ENCODE measurements at regions not wholly inside any gene's neighbourhood (a gene's known extent, or its start where the extent isn't known, plus 50 kb on each side); places are given as distances from the start of the nearest gene placed in this dataset.

- H2AFZ ChIP-seq (ENCODE audit: insufficient read depth, low read depth, low read length, poor library complexity, severe bottlenecking) = no peak overlapping the region
- no peaks in the 10 kb centered on the region for H3K9me3 ChIP-seq (replicated peaks in 1 of 2; ENCODE audit: control insufficient read depth in 1 of 2, insufficient read depth in 1 of 2, low read length in 2 of 2)
- no CpG with 5 or more reads among the region's 1 CpG for WGBS (ENCODE audit: insufficient coverage)
- peak overlapping the region in 1 of 3 experiments; percentile 39 for H3K4me3 ChIP-seq (replicated peaks in 1 of 3; ENCODE audit: low read depth in 2 of 3, low read length in 3 of 3)
- H3K27me3 ChIP-seq (ENCODE audit: control insufficient read depth in 2 of 2, insufficient read depth in 2 of 2, low read length in 2 of 2) = no peaks in the 10 kb centered on the region
- Mint-ChIP-seq H3K27me3 (ENCODE audit: low read depth in 3 of 3) (peaks cover 0 to 2% (median 0%) of the 10 kb centered on the region in 3 donors), H3K9me3 (no peaks in the 10 kb centered on the region), H3K4me3 (peak overlapping the region in 1 of 2 donors; percentile 72), H3K36me3 (no peaks in the 10 kb centered on the region), H3K4me1 (peaks cover 84% of the 10 kb centered on the region), H3K27ac (peak overlapping the region in 6 of 7 donors; percentile 51 to 92 (median 88))
- H4K20me1 ChIP-seq (ENCODE audit: insufficient read depth, low read length) = no peaks in the 10 kb centered on the region
- TF ChIP-seq CTCF (IDR thresholded peaks at IDR 0.05) = no peak
- H3K27ac ChIP-seq (ENCODE audit: low read depth in 1 of 2, low read length in 2 of 2) = peak overlapping the region in 1 of 2 donors; percentile 65
- H3K9ac ChIP-seq (ENCODE audit: insufficient read depth, low read length, poor library complexity, severe bottlenecking) = no peak overlapping the region
- no peak for DNase-seq
- intact Hi-C loops (cut with micrococcal nuclease) = loop anchor here in 1 of 2 donors (10.0 kb wide), 1 partner anchor 45 kb away; no protein-coding TSS in a partner anchor
- peaks cover 80 to 85% of the 10 kb centered on the region in 2 donors for H3K4me1 ChIP-seq (ENCODE audit: control insufficient read depth in 1 of 2, insufficient read depth in 2 of 2, low read length in 2 of 2)
- H3K36me3 ChIP-seq (replicated peaks in 1 of 2; ENCODE audit: control insufficient read depth in 1 of 2, insufficient read depth in 2 of 2, low read length in 2 of 2) = no peaks in the 10 kb centered on the region
- H3K4me2 ChIP-seq (replicated peaks; ENCODE audit: extremely low read depth, low read length, poor library complexity, severe bottlenecking) = peak overlapping the region; percentile 43
- no peaks in the 10 kb centered on the region for H3K79me2 ChIP-seq (ENCODE audit: insufficient read depth, low read length)
These were observed 155.6 kb downstream of the AQP4 start for GRCh38 chr18:26709897-26710296.

- Histone ChIP-seq H3K79me2 (ENCODE audit: insufficient read depth, low read length) (no peaks in the 10 kb centered on the region), H3K4me3 (replicated peaks in 1 of 3; ENCODE audit: low read depth in 2 of 3, low read length in 3 of 3) (peak overlapping the region in 1 of 3 experiments; percentile 27), H2AFZ (ENCODE audit: insufficient read depth, low read depth, low read length, poor library complexity, severe bottlenecking) (no peak overlapping the region), H3K9ac (ENCODE audit: insufficient read depth, low read length, poor library complexity, severe bottlenecking) (no peak overlapping the region), H3K27me3 (ENCODE audit: control insufficient read depth in 2 of 2, insufficient read depth in 2 of 2, low read length in 2 of 2) (no peaks in the 10 kb centered on the region), H3K9me3 (replicated peaks in 1 of 2; ENCODE audit: control insufficient read depth in 1 of 2, insufficient read depth in 1 of 2, low read length in 2 of 2) (no peaks in the 10 kb centered on the region), H3K27ac (ENCODE audit: low read depth in 1 of 2, low read length in 2 of 2) (peak overlapping the region in 1 of 2 donors; percentile 65), H3K4me1 (ENCODE audit: control insufficient read depth in 1 of 2, insufficient read depth in 2 of 2, low read length in 2 of 2) (peaks cover 77 to 79% of the 10 kb centered on the region in 2 donors), H3K4me2 (replicated peaks; ENCODE audit: extremely low read depth, low read length, poor library complexity, severe bottlenecking) (peak overlapping the region; percentile 29), H4K20me1 (ENCODE audit: insufficient read depth, low read length) (no peaks in the 10 kb centered on the region), H3K36me3 (replicated peaks in 1 of 2; ENCODE audit: control insufficient read depth in 1 of 2, insufficient read depth in 2 of 2, low read length in 2 of 2) (no peaks in the 10 kb centered on the region)
- peaks cover 0 to 2% (median 0%) of the 10 kb centered on the region in 3 donors for H3K27me3 Mint-ChIP-seq (ENCODE audit: low read depth in 3 of 3)
- H3K9me3 Mint-ChIP-seq = no peaks in the 10 kb centered on the region
- H3K4me1 Mint-ChIP-seq = peaks cover 80% of the 10 kb centered on the region
- intact Hi-C loops (cut with micrococcal nuclease) = loop anchor here in 1 of 2 donors (10.0 kb wide), 1 partner anchor 46 kb away; no protein-coding TSS in a partner anchor
- H3K36me3 Mint-ChIP-seq = no peaks in the 10 kb centered on the region
- DNase-seq = peak; percentile 56 to 81 (median 65)
- peak overlapping the region; percentile 87 to 94 (median 90) for H3K27ac Mint-ChIP-seq
- 100% methylated on average over 2 of the region's 7 CpGs for WGBS (ENCODE audit: insufficient coverage)
- TF ChIP-seq CTCF (IDR thresholded peaks at IDR 0.05) = no peak
- H3K4me3 Mint-ChIP-seq = peak overlapping the region in 1 of 2 donors; percentile 63
These were observed 156.4 kb downstream of the AQP4 start for GRCh38 chr18:26708806-26709716.

All from CD14-positive monocyte (primary cell).